Endothelial cell of umbilical vein (primary cell): ENCODE measurements at regions not wholly inside any gene's neighbourhood (a gene's known extent, or its start where the extent isn't known, plus 50 kb on each side); places are given as distances from the start of the nearest gene placed in this dataset.

ENCODE experiments used
- BruUV-seq: library from RNA; stranded (reverse); fragments of 400-500 nt; replicated peaks from 2 replicates; lab custom pipeline; 2021; lab: Mats Ljungman, UMichigan
- CTCF ChIA-PET: fragments of 300-600, 350-600 bp; sonication (Branson Sonifier 250); formaldehyde crosslinking; loops from one replicate; lab custom pipeline; 2021; ENCODE audit warnings: antibody characterized with exemption, inconsistent platforms; lab: Charles Lee
- POLR2A ChIA-PET: fragments of 300-600, 350-600 bp; sonication (Branson Sonifier 250); formaldehyde crosslinking; loops from one replicate; lab custom pipeline; 2021; ENCODE audit warnings: antibody characterized with exemption, inconsistent platforms; lab: Charles Lee
- DNase-seq: peaks from one replicate; pipeline ENCODE4 v3.0.0-alpha.2; 2011; ENCODE audit warnings: low read depth, low spot score
- FAIRE-seq: peaks from 2 replicates; lab custom pipeline; 2011; peaks lifted over from hg19 to GRCh38; lab: Jason Lieb, UNC
- H2AFZ ChIP-seq: 2 replicates; pipeline ENCODE4 v1.6.0; 2012; ENCODE audit warnings: low read depth, low read length, control low read depth, inconsistent platforms
- H3K27ac ChIP-seq: 2 replicates; pipeline ENCODE4 v1.5.1; 2011; ENCODE audit warnings: low read depth, mild to moderate bottlenecking, control low read depth, low read length, moderate library complexity; ENCODE audit not compliant: insufficient read depth
- H3K27me3 ChIP-seq, 2 experiments: 2 replicates each; pipeline versions ENCODE4 v1.6.0 to v1.6.1; 2011; ENCODE audit warnings: low read length in 2 of 2, mixed read lengths in 1 of 2; ENCODE audit not compliant: control insufficient read depth in 2 of 2, insufficient read depth in 2 of 2
- H3K36me3 ChIP-seq, 2 experiments: 2 replicates in 1 of 2; 3 replicates in 1 of 2; pipeline ENCODE4 v1.5.1; 2011; ENCODE audit warnings: low read length in 2 of 2, mild to moderate bottlenecking in 1 of 2, moderate library complexity in 1 of 2; ENCODE audit not compliant: control insufficient read depth in 2 of 2, insufficient read depth in 2 of 2; ENCODE audit errors: extremely low read depth in 1 of 2
- H3K4me1 ChIP-seq: 3 replicates; pipeline ENCODE4 v1.5.1; 2011; ENCODE audit warnings: mild to moderate bottlenecking, low read length; ENCODE audit not compliant: control insufficient read depth, insufficient read depth; ENCODE audit errors: extremely low read depth
- H3K4me2 ChIP-seq: 2 replicates; pipeline ENCODE4 v1.6.1; 2011; ENCODE audit warnings: low read length, control low read depth, mixed read lengths; ENCODE audit not compliant: insufficient read depth
- H3K4me3 ChIP-seq, 3 experiments: fragments of 200-600 bp in 1 of 3; sonication (generic), shearing (Covaris generic) in 1 of 3; replicated peaks in 1 of 3; 2 replicates each; pipeline ENCODE4 v1.5.1; 2011 to 2016; ENCODE audit warnings: control low read depth in 3 of 3, low read length in 3 of 3, mild to moderate bottlenecking in 2 of 3, inconsistent platforms in 1 of 3, low read depth in 1 of 3, moderate library complexity in 1 of 3; ENCODE audit not compliant: insufficient read depth in 1 of 3
- H3K79me2 ChIP-seq: 2 replicates; pipeline ENCODE4 v1.6.0; 2012; ENCODE audit warnings: low read length, inconsistent platforms; ENCODE audit not compliant: control insufficient read depth, insufficient read depth
- H3K9ac ChIP-seq: replicated peaks from 2 replicates; pipeline ENCODE3; 2011; ENCODE audit warnings: low read length, control low read depth; ENCODE audit not compliant: insufficient read depth; ENCODE audit errors: extremely low read depth
- H3K9me1 ChIP-seq: replicated peaks from 3 replicates; pipeline ENCODE4 v1.6.0; 2011; ENCODE audit warnings: mild to moderate bottlenecking, low read length; ENCODE audit not compliant: control insufficient read depth, insufficient read depth; ENCODE audit errors: extremely low read depth
- H3K9me3 ChIP-seq: replicated peaks from 2 replicates; pipeline ENCODE4 v1.5.1; 2012; ENCODE audit warnings: low read length, inconsistent platforms; ENCODE audit not compliant: control insufficient read depth, insufficient read depth
- H4K20me1 ChIP-seq: replicated peaks from 2 replicates; pipeline ENCODE3; 2011; ENCODE audit warnings: mild to moderate bottlenecking, low read length; ENCODE audit not compliant: control insufficient read depth, insufficient read depth; ENCODE audit errors: extremely low read depth
- CTCF ChIP-seq, 2 donors: IDR thresholded peaks; 1 replicate in 1 of 2; 2 replicates in 1 of 2; pipeline ENCODE4 v1.5.1; 2011; ENCODE audit warnings: low read length in 2 of 2, mild to moderate bottlenecking in 2 of 2, moderate library complexity in 2 of 2, control low read depth in 1 of 2, inconsistent platforms in 1 of 2, low read depth in 1 of 2; ENCODE audit not compliant: insufficient read depth in 1 of 2; ENCODE audit errors: extremely low read depth in 1 of 2
- EZH2 ChIP-seq: IDR thresholded peaks from 2 replicates; pipeline ENCODE4 v1.6.1; 2012; ENCODE audit warnings: borderline replicate concordance, low read depth, mild to moderate bottlenecking, moderate library complexity, low read length, inconsistent platforms; ENCODE audit not compliant: severe bottlenecking
- FOS ChIP-seq: IDR thresholded peaks from 2 replicates; pipeline ENCODE4 v1.6.1; 2011; ENCODE audit warnings: mild to moderate bottlenecking, low read length, moderate library complexity, borderline replicate concordance; ENCODE audit not compliant: insufficient read depth
- GATA2 ChIP-seq: IDR thresholded peaks from 2 replicates; pipeline ENCODE4 v1.7.0; 2011; ENCODE audit warnings: low read depth, mild to moderate bottlenecking, moderate library complexity, mixed read lengths, low read length; ENCODE audit not compliant: insufficient read length, insufficient read depth
- JUN ChIP-seq: IDR thresholded peaks from 2 replicates; pipeline ENCODE4 v1.6.1; 2011; ENCODE audit warnings: borderline replicate concordance, low read depth; ENCODE audit not compliant: insufficient read length, insufficient read depth
- MAX ChIP-seq: IDR thresholded peaks from 2 replicates; pipeline ENCODE4 v1.6.1; 2011; ENCODE audit not compliant: insufficient read depth, insufficient read length
- MYC ChIP-seq: IDR thresholded peaks from one replicate; pipeline ENCODE4 v1.6.1; 2011; ENCODE audit warnings: mild to moderate bottlenecking, low read depth, low read length
- POLR2A ChIP-seq: IDR thresholded peaks from 2 replicates; pipeline ENCODE4 v1.6.1; 2012; ENCODE audit warnings: low read depth, mild to moderate bottlenecking, control low read depth, low read length
- POLR2AphosphoS5 ChIP-seq: IDR thresholded peaks from 2 replicates; pipeline ENCODE4 v1.6.1; 2012; ENCODE audit warnings: low read depth, mild to moderate bottlenecking, control low read depth, low read length, moderate library complexity; ENCODE audit not compliant: insufficient read depth
- dilution Hi-C: fragments of 300-500 bp; cut with MboI; formaldehyde crosslinking; loops from one replicate; pipeline ENCODE4 v1.15.0; 2019; ENCODE audit warnings: low sequenced_read_pairs; ENCODE audit not compliant: extremely low pct_ligation_motif_present
- intact Hi-C: fragments of 100-400 bp; cut with micrococcal nuclease; formaldehyde crosslinking; loops from one replicate; pipeline ENCODE4 v1.10.0; 2022

GRCh38 chr2:226330206-226330605 is 469.4 kb downstream of the IRS1 start:
- intact Hi-C loops: no loop called here
- FAIRE-seq: no peak
- H3K9ac ChIP-seq: no peak overlapping the region

More at GRCh38 chr2:226330206-226330605, 469.4 kb downstream of the IRS1 start:
- no peaks in the 10 kb centered on the region for H4K20me1 ChIP-seq
- H3K27ac ChIP-seq: no peak overlapping the region
- no peaks in the 10 kb centered on the region for H3K36me3 ChIP-seq
- no peaks in the 10 kb centered on the region for H3K79me2 ChIP-seq
- DNase-seq: no peak
- no peak overlapping the region for H2AFZ ChIP-seq
- H3K27me3 ChIP-seq: no peaks in the 10 kb centered on the region
- H3K4me2 ChIP-seq: no peak overlapping the region
- BruUV-seq: no TSS peak
- no peak overlapping the region for H3K4me3 ChIP-seq
- H3K4me1 ChIP-seq: no peaks in the 10 kb centered on the region
- dilution Hi-C loops: no loop called here
- no peak for TF ChIP-seq GATA2
- no peak for TF ChIP-seq POLR2A
- no peak for TF ChIP-seq JUN
- TF ChIP-seq MYC: no peak
- no peak for TF ChIP-seq CTCF (IDR thresholded peaks at IDR 0.05; ENCODE audit: extremely low read depth in 1 of 2, insufficient read depth in 1 of 2, low read depth in 1 of 2, low read length in 2 of 2)
- TF ChIP-seq MAX: no peak
- no peak for TF ChIP-seq FOS
- no peak for TF ChIP-seq EZH2
- no peak for TF ChIP-seq POLR2AphosphoS5
- POLR2A ChIA-PET: no interaction called here
- H3K9me3 ChIP-seq: no peaks in the 10 kb centered on the region
- H3K9me1 ChIP-seq: no peaks in the 10 kb centered on the region
- CTCF ChIA-PET: no interaction called here
